Chondrocyte (in vitro differentiated cells): ENCODE measurements at regions not wholly inside any gene's neighbourhood (a gene's known extent, or its start where the extent isn't known, plus 50 kb on each side); places are given as distances from the start of the nearest gene placed in this dataset.
"Not testable (repeated sequence)": the region's sequence is repeated elsewhere in the genome, so short reads cannot be mapped to it uniquely, and the experiment has no call there.

ENCODE experiments used
- DNase-seq: peaks from one replicate; pipeline ENCODE4 v3.0.0; 2021; ENCODE audit warnings: mixed read lengths, low spot score
- H3K27ac Mint-ChIP-seq: one replicate; pipeline ENCODE4 v1.8.0; 2021; ENCODE audit warnings: mild to moderate bottlenecking, moderate library complexity, mixed read lengths; ENCODE audit not compliant: unreplicated experiment
- H3K27me3 Mint-ChIP-seq: 2 replicates; pipeline ENCODE4 v1.8.0; 2021; ENCODE audit warnings: low read depth, mixed read lengths
- H3K36me3 Mint-ChIP-seq: 2 replicates; pipeline ENCODE4 v1.8.0; 2021; ENCODE audit warnings: low read depth, mixed read lengths
- H3K4me1 Mint-ChIP-seq: 2 replicates; pipeline ENCODE4 v1.8.0; 2021; ENCODE audit warnings: low read depth, mild to moderate bottlenecking, mixed read lengths
- H3K4me3 Mint-ChIP-seq: one replicate; pipeline ENCODE4 v1.8.0; 2021; ENCODE audit warnings: mild to moderate bottlenecking, moderate library complexity, mixed read lengths; ENCODE audit not compliant: unreplicated experiment
- H3K9me3 Mint-ChIP-seq: 2 replicates; pipeline ENCODE4 v1.8.0; 2021; ENCODE audit warnings: low read depth, mixed read lengths
- CTCF ChIP-seq: fragments of 200-600 bp; sonication (generic); IDR thresholded peaks from 2 replicates; pipeline ENCODE4 v1.5.0; 2021; ENCODE audit warnings: antibody characterized with exemption, mild to moderate bottlenecking, moderate library complexity

GRCh38 chr7:21327422-21328409 is 100.2 kb upstream of the SP4 start:
- no peaks in the 10 kb centered on the region for H3K36me3 Mint-ChIP-seq
- no peak overlapping the region for H3K4me3 Mint-ChIP-seq
- peaks cover 3% of the 10 kb centered on the region for H3K4me1 Mint-ChIP-seq
- DNase-seq = no peak
- H3K27me3 Mint-ChIP-seq = no peaks in the 10 kb centered on the region
- no peak for TF ChIP-seq CTCF
- H3K27ac Mint-ChIP-seq = no peak overlapping the region
- H3K9me3 Mint-ChIP-seq = no peaks in the 10 kb centered on the region

GRCh38 chr7:21330462-21331178 is 97.3 kb upstream of the SP4 start:
- DNase-seq = no peak

GRCh38 chr7:21334906-21335305 is 93.0 kb upstream of the SP4 start:
- no peaks in the 10 kb centered on the region for H3K9me3 Mint-ChIP-seq
- no peak for DNase-seq
- H3K4me3 Mint-ChIP-seq = no peak overlapping the region
- no peak overlapping the region for H3K27ac Mint-ChIP-seq
- no peaks in the 10 kb centered on the region for H3K27me3 Mint-ChIP-seq
- H3K36me3 Mint-ChIP-seq = no peaks in the 10 kb centered on the region
- no peak for TF ChIP-seq CTCF
- no peaks in the 10 kb centered on the region for H3K4me1 Mint-ChIP-seq

More at GRCh38 chr7:21330462-21331178, 97.3 kb upstream of the SP4 start:
- TF ChIP-seq CTCF = no peak
- Mint-ChIP-seq H3K27me3 (no peaks in the 10 kb centered on the region), H3K9me3 (no peaks in the 10 kb centered on the region), H3K27ac (no peak overlapping the region), H3K36me3 (no peaks in the 10 kb centered on the region), H3K4me3 (no peak overlapping the region), H3K4me1 (peaks cover 3% of the 10 kb centered on the region)

- no peaks in the 10 kb centered on the region for H3K36me3 Mint-ChIP-seq
- no peak overlapping the region for H3K4me3 Mint-ChIP-seq
- H3K4me1 Mint-ChIP-seq = no peaks in the 10 kb centered on the region
- peaks cover 7% of the 10 kb centered on the region for H3K9me3 Mint-ChIP-seq
- DNase-seq = no peak
- H3K27ac Mint-ChIP-seq = no peak overlapping the region
- no peak for TF ChIP-seq CTCF
- H3K27me3 Mint-ChIP-seq = no peaks in the 10 kb centered on the region
Measured at GRCh38 chr7:21336743-21337142, 91.1 kb upstream of the SP4 start.

- Mint-ChIP-seq H3K27ac (no peak overlapping the region), H3K27me3 (no peaks in the 10 kb centered on the region), H3K4me3 (no peak overlapping the region), H3K36me3 (no peaks in the 10 kb centered on the region), H3K4me1 (peaks cover 6% of the 10 kb centered on the region), H3K9me3 (peaks cover 7% of the 10 kb centered on the region)
- TF ChIP-seq CTCF = no peak
- DNase-seq = no peak
Measured at GRCh38 chr7:21338728-21339164, 89.1 kb upstream of the SP4 start.

GRCh38 chr7:21344900-21345299 is 83.0 kb upstream of the SP4 start:
- not testable (repeated sequence) for DNase-seq, H3K27me3 Mint-ChIP-seq, H3K27ac Mint-ChIP-seq, H3K4me3 Mint-ChIP-seq, H3K9me3 Mint-ChIP-seq, H3K4me1 Mint-ChIP-seq, H3K36me3 Mint-ChIP-seq
